ENCODE measurements at regions not wholly inside any gene's neighbourhood (a gene's known extent, or its start where the extent isn't known, plus 50 kb on each side); places are given as distances from the start of the nearest gene placed in this dataset.

- no peaks in the 10 kb centered on the region for H4K20me1 ChIP-seq (replicated peaks; ENCODE audit: control insufficient read depth, extremely low read depth, insufficient read depth, low read length)
- no peaks in the 10 kb centered on the region for H3K79me2 ChIP-seq (ENCODE audit: control insufficient read depth, insufficient read depth, low read length)
- BruUV-seq (replicated peaks): no TSS peak
- no peak for TF ChIP-seq FOS (IDR thresholded peaks at IDR 0.05; ENCODE audit: borderline replicate concordance, insufficient read depth, low read length)
- TF ChIP-seq POLR2A (IDR thresholded peaks at IDR 0.05; ENCODE audit: low read depth, low read length): no peak
- TF ChIP-seq JUN (IDR thresholded peaks at IDR 0.05; ENCODE audit: borderline replicate concordance, insufficient read depth, insufficient read length, low read depth): no peak
- TF ChIP-seq CTCF (IDR thresholded peaks at IDR 0.05; ENCODE audit: extremely low read depth in 1 of 2, insufficient read depth in 1 of 2, low read depth in 1 of 2, low read length in 2 of 2): no peak
- TF ChIP-seq EZH2 (IDR thresholded peaks at IDR 0.05; ENCODE audit: borderline replicate concordance, low read depth, low read length, severe bottlenecking): no peak
- TF ChIP-seq MYC (IDR thresholded peaks at IDR 0.05; ENCODE audit: low read depth, low read length): no peak
- H2AFZ ChIP-seq (ENCODE audit: low read depth, low read length): peak overlapping the region; percentile 10
- DNase-seq (ENCODE audit: low read depth, low spot score) (no peak), FAIRE-seq (peak; percentile 26)
- dilution Hi-C loops (cut with MboI; ENCODE audit: extremely low pct_ligation_motif_present, low sequenced_read_pairs): no loop called here
- H3K27me3 ChIP-seq (ENCODE audit: control insufficient read depth in 2 of 2, insufficient read depth in 2 of 2, low read length in 2 of 2): no peaks in the 10 kb centered on the region
- no peaks in the 10 kb centered on the region for H3K9me1 ChIP-seq (replicated peaks; ENCODE audit: control insufficient read depth, extremely low read depth, insufficient read depth, low read length)
- H3K9ac ChIP-seq (replicated peaks; ENCODE audit: extremely low read depth, insufficient read depth, low read length): no peak overlapping the region
- no peaks in the 10 kb centered on the region for H3K36me3 ChIP-seq (ENCODE audit: control insufficient read depth in 2 of 2, extremely low read depth in 1 of 2, insufficient read depth in 2 of 2, low read length in 2 of 2)
- CTCF ChIA-PET: interaction anchor here (1.4 to 5.7 kb wide), 6 partner anchors 71 to 1099 kb away, joined by 3 to 64 read pairs (median 35); no protein-coding TSS in a partner anchor
- POLR2A ChIA-PET: no interaction called here
- no peak overlapping the region for H3K4me3 ChIP-seq (replicated peaks in 1 of 3; ENCODE audit: insufficient read depth in 1 of 3, low read depth in 1 of 3, low read length in 3 of 3)
- H3K27ac ChIP-seq (ENCODE audit: insufficient read depth, low read depth, low read length): no peak overlapping the region
- H3K4me1 ChIP-seq (ENCODE audit: control insufficient read depth, extremely low read depth, insufficient read depth, low read length): peaks cover 5% of the 10 kb centered on the region
- H3K9me3 ChIP-seq (replicated peaks; ENCODE audit: control insufficient read depth, insufficient read depth, low read length): no peaks in the 10 kb centered on the region
- intact Hi-C loops (cut with micrococcal nuclease): loop anchor here (5.0 kb wide), 5 partner anchors 72 to 1082 kb away; no protein-coding TSS in a partner anchor
- H3K4me2 ChIP-seq (ENCODE audit: insufficient read depth, low read length): no peak overlapping the region
Measured at GRCh38 chr17:70624211-70624610, 454.9 kb downstream of the KCNJ2 start.

GRCh38 chr17:70629902-70630301 lies 460.6 kb downstream of the KCNJ2 start:
- no peaks in the 10 kb centered on the region for H3K36me3 ChIP-seq (ENCODE audit: control insufficient read depth in 2 of 2, extremely low read depth in 1 of 2, insufficient read depth in 2 of 2, low read length in 2 of 2)
- DNase-seq (ENCODE audit: low read depth, low spot score) (peak; percentile 44), FAIRE-seq (no peak)
- H3K9ac ChIP-seq (replicated peaks; ENCODE audit: extremely low read depth, insufficient read depth, low read length): no peak overlapping the region
- H4K20me1 ChIP-seq (replicated peaks; ENCODE audit: control insufficient read depth, extremely low read depth, insufficient read depth, low read length): no peaks in the 10 kb centered on the region
- H2AFZ ChIP-seq (ENCODE audit: low read depth, low read length): no peak overlapping the region
- TF ChIP-seq CTCF (IDR thresholded peaks at IDR 0.05; ENCODE audit: extremely low read depth in 1 of 2, insufficient read depth in 1 of 2, low read depth in 1 of 2, low read length in 2 of 2): peak in 1 of 2 donors; percentile 18
- TF ChIP-seq MAX (IDR thresholded peaks at IDR 0.05; ENCODE audit: insufficient read depth, insufficient read length): no peak
- dilution Hi-C loops (cut with MboI; ENCODE audit: extremely low pct_ligation_motif_present, low sequenced_read_pairs) (no loop called here), intact Hi-C loops (cut with micrococcal nuclease) (loop anchor here (1.0 to 10.0 kb wide), 2 partner anchors 1104 to 1705 kb away; no protein-coding TSS in a partner anchor)
- no peaks in the 10 kb centered on the region for H3K79me2 ChIP-seq (ENCODE audit: control insufficient read depth, insufficient read depth, low read length)
- POLR2A ChIA-PET: interaction anchor here (0.6 kb wide), 1 partner anchor 462 kb away, joined by 3 read pairs; no protein-coding TSS in a partner anchor
- no peaks in the 10 kb centered on the region for H3K4me1 ChIP-seq (ENCODE audit: control insufficient read depth, extremely low read depth, insufficient read depth, low read length)
- H3K4me2 ChIP-seq (ENCODE audit: insufficient read depth, low read length): no peak overlapping the region
- CTCF ChIA-PET: interaction anchor here (0.6 to 3.2 kb wide), 31 partner anchors 10 to 1931 kb away, joined by 3 to 120 read pairs (median 4); partner anchors contain the start of gene KCNJ2
- H3K27me3 ChIP-seq (ENCODE audit: control insufficient read depth in 2 of 2, insufficient read depth in 2 of 2, low read length in 2 of 2): peaks cover 4 to 11% of the 10 kb centered on the region in 2 experiments
- no peak overlapping the region for H3K27ac ChIP-seq (ENCODE audit: insufficient read depth, low read depth, low read length)
- no TSS peak for BruUV-seq (replicated peaks)
- no peaks in the 10 kb centered on the region for H3K9me3 ChIP-seq (replicated peaks; ENCODE audit: control insufficient read depth, insufficient read depth, low read length)
- no peaks in the 10 kb centered on the region for H3K9me1 ChIP-seq (replicated peaks; ENCODE audit: control insufficient read depth, extremely low read depth, insufficient read depth, low read length)
- no peak overlapping the region for H3K4me3 ChIP-seq (replicated peaks in 1 of 3; ENCODE audit: insufficient read depth in 1 of 3, low read depth in 1 of 3, low read length in 3 of 3)

Data from endothelial cell of umbilical vein (primary cell).